Testis (tissue), 2 donors: ENCODE measurements at regions not wholly inside any gene's neighbourhood (a gene's known extent, or its start where the extent isn't known, plus 50 kb on each side); places are given as distances from the start of the nearest gene placed in this dataset.

Experiments
- DNase-seq: peaks from one replicate; pipeline ENCODE4 v3.0.0-alpha.2; 2019
- H3K27ac ChIP-seq, 2 donors: fragments of 200-600 bp; sonication (generic); one replicate each; pipeline ENCODE4 v1.5.1; 2019
- H3K27me3 ChIP-seq: fragments of 200-600 bp; sonication (generic); one replicate; pipeline ENCODE4 v1.5.1; 2019
- H3K36me3 ChIP-seq: fragments of 200-600 bp; sonication (generic); one replicate; pipeline ENCODE4 v1.5.1; 2017; ENCODE audit warnings: low read depth; ENCODE audit errors: missing control alignments
- H3K4me1 ChIP-seq: fragments of 200-600 bp; sonication (generic); one replicate; pipeline ENCODE4 v1.5.1; 2019
- H3K4me3 ChIP-seq, 2 donors: fragments of 200-600 bp; sonication (generic); one replicate each; pipeline ENCODE4 v1.5.1; 2017 to 2019
- H3K9me3 ChIP-seq: fragments of 200-600 bp; sonication (generic); one replicate; pipeline ENCODE4 v1.5.1; 2017
- POLR2A ChIP-seq: fragments of 450-650 bp; IDR thresholded peaks from one replicate; pipeline ENCODE4 v1.6.1; 2017; ENCODE audit warnings: antibody characterized with exemption, mild to moderate bottlenecking, moderate library complexity
- WGBS, 2 donors: methylation state at CpG; one replicate each; pipeline ENCODE4 v1.1.5; 2018; 5-methylcytosine and 5-hydroxymethylcytosine counted together
- intact Hi-C: fragments of 100-400 bp; cut with DNase I; formaldehyde crosslinking; loops from one replicate; pipeline ENCODE4 v1.15.1; 2023; ENCODE audit warnings: low total_unique reads
- TF ChIP-seq, protein P1 (sequence below), 3 experiments: fragments of 450-650 bp in 2 of 3; fragments of 200-600 bp in 1 of 3; sonication (generic) in 1 of 3; IDR thresholded peaks; one replicate each; pipeline ENCODE4 v1.5.1; 2016 to 2019; ENCODE audit warnings: antibody characterized with exemption in 3 of 3, mild to moderate bottlenecking in 2 of 3, moderate library complexity in 1 of 3

DNA sequence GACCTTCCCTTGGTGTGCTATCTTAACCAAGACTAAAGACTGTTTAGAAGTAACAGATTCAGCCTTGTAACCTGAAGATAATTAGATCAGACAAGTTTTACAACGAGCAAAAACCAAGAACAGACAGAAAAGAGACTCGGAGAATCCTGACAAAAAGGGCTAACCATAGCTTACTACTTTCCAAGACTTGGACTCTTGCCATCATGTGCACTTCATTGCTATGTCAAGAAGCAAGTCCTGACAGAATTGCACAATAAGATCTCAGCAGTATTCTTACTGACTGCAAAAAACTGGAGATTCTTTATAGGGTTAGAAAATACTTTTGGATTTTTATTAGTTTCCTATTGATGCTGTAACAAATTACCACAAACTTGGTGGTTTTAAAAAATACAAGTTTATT, 1539.0 kb upstream of the NUDT12 start:
- DNase-seq = no peak
- Histone ChIP-seq H3K9me3 (no peaks in the 10 kb centered on the region), H3K27ac (no peak overlapping the region), H3K27me3 (no peaks in the 10 kb centered on the region), H3K4me3 (no peak overlapping the region), H3K36me3 (no peaks in the 10 kb centered on the region), H3K4me1 (no peaks in the 10 kb centered on the region)
- 24 to 38% methylated on average over 2 of the region's 2 CpGs for WGBS, 2 donors
- TF ChIP-seq, protein P1, sequence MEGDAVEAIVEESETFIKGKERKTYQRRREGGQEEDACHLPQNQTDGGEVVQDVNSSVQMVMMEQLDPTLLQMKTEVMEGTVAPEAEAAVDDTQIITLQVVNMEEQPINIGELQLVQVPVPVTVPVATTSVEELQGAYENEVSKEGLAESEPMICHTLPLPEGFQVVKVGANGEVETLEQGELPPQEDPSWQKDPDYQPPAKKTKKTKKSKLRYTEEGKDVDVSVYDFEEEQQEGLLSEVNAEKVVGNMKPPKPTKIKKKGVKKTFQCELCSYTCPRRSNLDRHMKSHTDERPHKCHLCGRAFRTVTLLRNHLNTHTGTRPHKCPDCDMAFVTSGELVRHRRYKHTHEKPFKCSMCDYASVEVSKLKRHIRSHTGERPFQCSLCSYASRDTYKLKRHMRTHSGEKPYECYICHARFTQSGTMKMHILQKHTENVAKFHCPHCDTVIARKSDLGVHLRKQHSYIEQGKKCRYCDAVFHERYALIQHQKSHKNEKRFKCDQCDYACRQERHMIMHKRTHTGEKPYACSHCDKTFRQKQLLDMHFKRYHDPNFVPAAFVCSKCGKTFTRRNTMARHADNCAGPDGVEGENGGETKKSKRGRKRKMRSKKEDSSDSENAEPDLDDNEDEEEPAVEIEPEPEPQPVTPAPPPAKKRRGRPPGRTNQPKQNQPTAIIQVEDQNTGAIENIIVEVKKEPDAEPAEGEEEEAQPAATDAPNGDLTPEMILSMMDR (IDR thresholded peaks at IDR 0.05) = no peak
- TF ChIP-seq POLR2A = no peak
- intact Hi-C loops = no loop called here

DNA sequence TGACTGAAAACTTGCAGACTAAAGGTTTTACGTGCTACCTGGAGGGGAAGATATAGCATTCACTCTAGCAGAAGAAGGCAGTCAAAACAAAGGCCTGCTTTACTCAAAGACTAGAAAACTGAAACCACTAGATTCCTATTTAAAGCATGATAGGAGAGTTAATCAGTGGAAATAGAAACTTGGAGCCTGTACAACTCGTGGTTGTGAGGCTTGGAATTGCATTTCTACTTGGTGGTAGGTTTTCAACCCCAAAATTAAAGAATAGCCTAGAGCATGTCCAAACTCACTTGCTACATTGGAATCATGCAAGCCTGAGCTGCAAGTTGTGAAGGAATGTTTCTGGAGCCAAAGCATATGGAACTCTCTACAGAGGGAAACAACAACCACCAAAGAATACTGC, 1526.4 kb upstream of the NUDT12 start:
- H3K27me3 ChIP-seq = no peaks in the 10 kb centered on the region
- H3K4me3 ChIP-seq = no peak overlapping the region
- no peaks in the 10 kb centered on the region for H3K9me3 ChIP-seq
- DNase-seq = no peak
- TF ChIP-seq, protein P1 (IDR thresholded peaks at IDR 0.05) = no peak
- no peak for TF ChIP-seq POLR2A
- no peak overlapping the region for H3K27ac ChIP-seq
- no peaks in the 10 kb centered on the region for H3K4me1 ChIP-seq
- intact Hi-C loops = no loop called here
- 70 to 72% methylated on average over 2 of the region's 2 CpGs for WGBS, 2 donors
- no peaks in the 10 kb centered on the region for H3K36me3 ChIP-seq

DNA sequence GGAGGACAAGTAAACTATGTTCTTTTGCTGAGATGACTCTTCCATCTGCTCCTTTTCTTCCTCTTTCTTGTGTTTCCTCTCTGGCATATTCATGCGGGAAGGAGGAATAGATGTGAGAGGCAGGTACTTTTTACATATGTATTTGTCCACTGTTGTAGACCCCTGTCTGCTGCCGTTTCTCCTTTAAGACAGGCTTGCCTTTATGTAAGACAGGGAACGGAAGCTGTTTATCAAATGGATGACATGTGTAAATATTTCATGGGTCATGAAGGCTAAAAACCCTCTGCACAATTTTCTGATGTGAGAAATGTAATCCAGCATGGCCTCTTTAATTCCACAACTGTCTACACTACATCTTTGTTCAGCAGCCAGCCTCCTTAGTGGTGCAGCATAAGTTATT, 1525.5 kb upstream of the NUDT12 start:
- Histone ChIP-seq H3K4me3 (no peak overlapping the region), H3K27ac (no peak overlapping the region), H3K36me3 (no peaks in the 10 kb centered on the region), H3K27me3 (no peaks in the 10 kb centered on the region), H3K9me3 (no peaks in the 10 kb centered on the region), H3K4me1 (no peaks in the 10 kb centered on the region)
- DNase-seq = no peak
- WGBS, 2 donors = 72 to 79% methylated on average over 3 of the region's 3 CpGs
- TF ChIP-seq, protein P1 (IDR thresholded peaks at IDR 0.05) = no peak
- TF ChIP-seq POLR2A = no peak
- intact Hi-C loops = no loop called here

DNA sequence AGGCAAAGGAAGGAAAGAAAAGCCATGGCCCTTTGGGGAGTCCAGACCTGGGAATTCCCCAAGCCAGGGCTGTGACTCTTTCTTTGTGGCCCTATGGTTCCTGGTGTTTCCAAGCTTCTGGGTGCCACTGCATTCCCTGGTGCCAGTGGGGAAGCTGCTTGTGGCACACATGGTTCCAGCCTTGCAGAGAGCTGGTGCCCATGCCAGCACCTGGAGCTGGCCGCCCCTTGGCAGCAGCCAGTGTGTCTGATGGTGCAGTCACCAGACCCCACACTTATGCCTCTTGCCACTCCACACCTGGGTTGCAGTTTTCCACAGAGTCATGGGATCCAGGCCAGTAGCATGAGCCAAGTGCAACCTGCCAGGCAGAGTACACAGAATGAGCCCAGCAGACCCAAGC, 1495.3 kb upstream of the NUDT12 start:
- H3K27ac ChIP-seq = no peak overlapping the region
- no peak overlapping the region for H3K4me3 ChIP-seq
- whole genome bisulfite sequencing, 2 donors = 100% methylated on average over 1 of the region's 1 CpG
- H3K27me3 ChIP-seq = no peaks in the 10 kb centered on the region
- no peaks in the 10 kb centered on the region for H3K36me3 ChIP-seq
- no peak for TF ChIP-seq POLR2A
- TF ChIP-seq, protein P1 (IDR thresholded peaks at IDR 0.05) = no peak
- no peaks in the 10 kb centered on the region for H3K4me1 ChIP-seq
- DNase-seq = no peak
- no peaks in the 10 kb centered on the region for H3K9me3 ChIP-seq
- intact Hi-C loops = no loop called here

DNA sequence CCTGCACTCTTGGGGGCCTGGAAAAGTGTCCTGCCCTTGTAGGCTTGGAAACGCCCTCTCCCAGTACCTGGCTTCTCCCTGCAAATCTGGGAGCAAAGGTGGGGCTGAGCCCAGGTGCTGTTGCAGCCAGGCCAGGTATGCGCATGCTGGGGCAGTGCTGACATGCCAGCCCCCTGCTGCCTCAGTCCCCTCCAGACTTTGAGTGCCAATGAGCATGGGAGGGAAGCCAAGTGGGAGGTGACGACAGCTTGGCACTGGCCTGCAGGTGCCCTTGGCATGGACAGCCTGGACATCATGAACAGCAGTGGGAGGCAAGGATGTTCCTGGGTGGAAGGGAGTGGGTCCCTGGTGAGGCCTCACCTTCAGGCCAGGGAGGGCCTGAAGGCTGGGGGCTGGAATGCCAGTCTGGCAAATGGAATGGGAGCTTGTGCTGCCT, 1494.4 kb upstream of the NUDT12 start:
- H3K27ac ChIP-seq = no peak overlapping the region
- 94% methylated on average over 3 of the region's 3 CpGs; no CpG with 5 or more reads in 1 of the 2 donors for WGBS, 2 donors
- H3K27me3 ChIP-seq = no peaks in the 10 kb centered on the region
- DNase-seq = no peak
- no peaks in the 10 kb centered on the region for H3K9me3 ChIP-seq
- intact Hi-C loops = no loop called here
- H3K4me1 ChIP-seq = no peaks in the 10 kb centered on the region
- TF ChIP-seq, protein P1 (IDR thresholded peaks at IDR 0.05) = no peak
- TF ChIP-seq POLR2A = no peak
- H3K36me3 ChIP-seq = no peaks in the 10 kb centered on the region
- H3K4me3 ChIP-seq = no peak overlapping the region
